ENCODE measurements at regions not wholly inside any gene's neighbourhood (a gene's known extent, or its start where the extent isn't known, plus 50 kb on each side); places are given as distances from the start of the nearest gene placed in this dataset.
"Not testable (repeated sequence)": the region's sequence is repeated elsewhere in the genome, so short reads cannot be mapped to it uniquely, and the experiment has no call there.

DNA sequence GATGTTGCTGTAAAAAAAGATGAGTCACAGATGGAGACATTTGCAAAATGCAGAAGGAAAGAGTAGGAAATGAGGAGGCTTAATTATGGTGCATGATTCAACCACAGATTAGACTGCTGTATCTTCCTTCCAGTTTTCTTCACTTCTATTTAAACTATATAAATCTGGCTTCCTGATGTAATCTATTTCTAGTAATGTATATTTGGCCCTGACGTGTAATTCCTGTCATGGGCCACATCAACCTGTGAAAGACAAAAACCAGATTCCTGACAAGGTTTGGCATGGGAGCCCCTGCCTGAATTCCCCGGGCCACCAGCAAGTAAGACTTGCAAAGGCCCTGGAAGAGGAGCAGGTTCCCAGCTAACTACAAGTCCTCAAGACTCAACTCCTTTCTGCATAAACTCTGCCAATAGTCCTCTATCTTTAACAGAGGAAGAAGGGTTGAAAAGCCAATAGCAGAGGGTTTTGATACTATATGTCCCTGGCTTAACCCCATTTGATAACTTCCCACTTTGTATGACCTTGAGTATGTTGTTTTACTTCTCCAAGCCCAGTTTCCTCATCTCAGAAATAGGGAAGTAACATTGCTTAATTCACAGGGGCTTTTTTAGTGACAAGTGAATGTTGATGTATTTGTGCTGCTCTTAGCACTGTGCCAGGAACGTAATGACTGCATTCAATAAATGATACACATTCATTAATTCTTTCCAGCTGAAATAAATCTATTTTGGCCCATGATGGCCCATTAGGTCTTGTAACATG, 172.7 kb downstream of the SPRY2 start:
- DNase-seq = no peak

DNA sequence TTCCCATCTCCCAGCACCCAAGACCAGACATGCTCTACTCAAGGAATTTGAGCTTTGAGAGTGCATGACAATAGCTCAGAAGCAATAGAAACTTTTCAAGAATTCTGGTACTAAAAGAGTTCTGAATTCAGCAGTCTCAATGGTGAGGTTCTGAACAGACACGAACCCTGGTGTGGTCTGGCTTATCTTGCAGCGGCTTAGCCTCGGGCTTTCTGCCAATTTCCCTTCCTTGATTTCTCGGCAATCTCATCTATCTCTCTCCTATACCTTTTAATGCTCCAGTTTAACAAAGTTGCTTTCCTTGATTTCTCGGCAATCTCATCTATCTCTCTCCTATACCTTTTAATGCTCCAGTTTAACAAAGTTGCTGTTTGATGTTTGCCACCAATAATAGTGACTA, 174.6 kb downstream of the SPRY2 start:
- no peak for DNase-seq

DNA sequence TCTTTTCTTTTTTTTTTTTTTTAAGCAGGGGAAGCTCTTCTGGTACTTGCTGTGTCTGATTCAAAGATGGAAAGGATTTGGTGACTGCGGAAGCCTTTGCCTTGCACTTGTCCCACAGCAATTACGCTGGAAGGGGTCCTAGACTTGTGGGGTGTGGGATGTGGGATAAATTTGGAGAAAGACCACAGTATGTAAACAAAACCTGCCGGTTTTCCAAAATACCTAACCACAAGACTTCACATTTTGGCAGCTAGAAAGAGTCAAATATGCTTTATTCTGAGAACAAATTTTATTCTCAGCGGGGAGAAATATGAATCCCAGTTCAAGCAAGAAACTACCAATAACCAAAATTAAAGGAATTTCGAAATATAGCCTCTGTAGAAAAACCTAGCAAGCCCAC, 176.5 kb downstream of the SPRY2 start:
- DNase-seq = no peak

DNA sequence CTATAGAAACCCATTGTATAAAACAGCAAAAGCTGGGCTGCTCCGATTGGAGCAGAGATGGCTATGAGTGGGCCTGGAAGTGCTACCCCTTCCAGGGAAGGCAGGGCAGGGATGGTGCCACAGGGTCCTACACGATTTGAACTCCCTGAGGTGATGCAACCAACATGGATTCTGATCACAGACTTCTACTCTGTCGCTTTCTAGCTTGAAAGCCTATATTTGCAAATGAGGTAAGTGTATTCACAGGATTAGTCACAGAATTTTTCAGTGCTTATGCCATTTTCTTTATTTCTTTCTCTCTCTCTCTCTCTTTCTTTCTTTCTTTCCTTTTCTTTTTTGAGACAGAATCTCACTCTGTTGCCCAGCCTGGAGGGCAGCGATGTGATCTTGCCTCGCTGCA, 179.0 kb downstream of the SPRY2 start:
- DNase-seq = no peak

DNA sequence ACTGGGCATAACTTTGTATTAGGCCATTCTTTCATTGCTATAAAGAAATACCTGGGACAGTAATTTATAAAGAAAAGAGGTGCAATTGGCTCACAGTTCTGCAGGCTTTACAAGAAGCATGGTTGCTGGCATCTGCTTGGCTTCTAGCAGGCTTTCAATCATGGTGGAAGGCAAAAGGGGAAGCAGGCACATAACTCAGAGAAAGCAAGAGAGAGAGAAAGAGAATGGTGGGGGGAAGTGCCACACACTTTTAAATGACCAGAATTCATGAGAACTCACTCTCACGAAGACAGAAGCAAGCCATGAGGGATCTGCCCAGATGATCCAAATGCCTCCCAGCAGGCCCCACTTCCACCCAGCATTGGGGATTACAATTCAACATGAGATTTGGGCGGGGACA, 179.7 kb downstream of the SPRY2 start:
- no peak for DNase-seq

DNA sequence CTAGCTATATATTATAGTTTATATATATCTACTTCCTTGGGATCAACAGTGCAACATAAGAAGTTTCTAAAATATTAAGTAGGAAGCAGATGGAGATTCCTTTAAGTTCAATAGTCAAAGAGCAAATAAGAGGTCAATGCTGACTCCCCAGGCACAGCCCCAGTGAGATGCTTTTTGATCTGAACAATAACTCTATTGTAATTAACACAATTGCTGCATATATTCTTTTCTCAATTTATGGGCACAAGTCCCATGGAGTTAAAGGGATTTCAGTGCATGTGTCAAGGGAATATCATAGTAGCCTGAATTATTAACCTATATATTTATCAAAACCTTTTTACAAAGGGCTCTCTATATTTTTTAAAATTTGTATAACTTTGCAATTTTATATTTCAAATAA, 180.8 kb downstream of the SPRY2 start:
- no peak for DNase-seq

DNA sequence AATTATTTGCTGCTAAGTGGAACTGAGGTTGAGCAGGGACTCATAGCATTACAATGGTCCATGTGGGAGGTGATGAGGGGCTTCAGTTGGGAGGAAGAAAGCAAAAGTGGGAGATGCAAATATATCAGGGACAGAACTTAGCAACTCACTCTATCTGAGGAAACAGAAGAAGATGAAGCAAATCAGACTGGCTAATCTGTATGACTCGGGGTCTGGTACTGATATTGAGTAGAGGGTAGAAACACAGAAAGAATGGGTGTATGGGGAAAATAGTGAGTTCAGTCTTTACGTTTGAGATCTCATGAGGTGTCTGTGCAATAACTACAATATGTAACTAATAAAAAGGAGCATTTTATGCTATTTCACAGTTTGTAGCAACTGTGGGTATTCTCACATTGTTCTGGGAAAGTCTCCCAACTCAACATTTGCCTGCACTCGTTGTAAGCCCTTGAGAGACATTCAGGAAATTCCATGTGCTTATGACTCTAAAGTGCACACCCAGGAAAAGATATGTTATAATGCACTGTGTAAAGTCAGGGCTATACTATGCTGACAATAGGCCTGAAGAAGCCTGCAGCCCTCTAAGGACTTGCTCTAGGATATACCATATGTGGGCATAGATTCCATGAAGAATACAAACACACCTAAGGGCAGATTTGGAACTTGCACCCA, 183.5 kb downstream of the SPRY2 start:
- DNase-seq = no peak

DNA sequence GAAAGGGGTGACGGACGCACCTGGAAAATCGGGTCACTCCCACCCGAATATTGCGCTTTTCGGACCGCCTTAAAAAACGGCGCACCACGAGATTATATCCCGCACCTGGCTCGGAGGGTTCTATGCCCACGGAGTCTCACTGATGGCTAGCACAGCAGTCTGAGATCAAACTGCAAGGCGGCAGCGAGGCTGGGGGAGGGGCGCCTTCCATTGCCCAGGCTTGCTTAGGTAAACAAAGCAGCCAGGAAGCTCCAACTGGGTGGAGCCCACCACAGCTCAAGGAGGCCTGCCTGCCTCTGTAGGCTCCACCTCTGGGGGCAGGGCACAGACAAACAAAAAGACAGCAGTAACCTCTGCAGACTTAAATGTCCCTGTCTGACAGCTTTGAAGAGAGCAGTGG, 188.8 kb downstream of the SPRY2 start:
- not testable (repeated sequence) for DNase-seq

DNA sequence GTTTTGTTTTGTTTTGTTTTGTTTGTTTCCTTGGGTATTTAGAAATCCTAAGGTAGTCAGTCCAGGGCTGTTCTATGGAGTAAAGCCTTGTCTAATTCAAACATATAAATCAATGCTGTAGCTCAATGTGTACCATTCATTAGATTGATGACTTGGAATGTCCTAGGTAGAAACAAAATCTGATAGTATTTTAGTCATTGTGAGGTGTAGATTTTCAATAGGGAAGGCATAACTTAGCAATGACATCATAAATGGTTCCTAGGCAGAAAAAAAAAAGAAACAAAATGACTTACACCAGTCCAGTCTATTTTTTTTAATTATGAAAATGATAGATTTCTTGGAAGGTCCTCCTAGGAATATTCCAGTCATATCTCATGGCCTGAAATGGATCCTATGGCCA, 189.9 kb downstream of the SPRY2 start:
- no peak for DNase-seq

DNA sequence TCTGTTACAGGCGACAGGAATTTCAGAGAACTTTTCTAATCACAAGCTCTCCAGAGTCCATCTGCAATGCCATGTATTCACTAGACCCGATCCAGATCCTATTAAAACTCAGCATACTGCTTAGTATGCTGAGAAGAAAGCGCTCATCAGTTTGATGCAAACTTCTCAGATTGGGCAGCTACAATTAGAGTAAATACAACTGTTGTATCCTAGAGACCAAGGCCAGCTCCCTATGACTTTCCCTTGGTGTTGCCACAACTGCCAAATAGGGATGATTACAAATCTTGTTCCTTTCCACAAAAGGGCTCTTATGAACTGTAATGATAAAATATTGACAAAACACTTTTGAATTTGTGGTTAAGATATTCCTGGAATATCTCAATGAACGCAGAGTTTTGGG, 191.2 kb downstream of the SPRY2 start:
- DNase-seq = no peak

DNA sequence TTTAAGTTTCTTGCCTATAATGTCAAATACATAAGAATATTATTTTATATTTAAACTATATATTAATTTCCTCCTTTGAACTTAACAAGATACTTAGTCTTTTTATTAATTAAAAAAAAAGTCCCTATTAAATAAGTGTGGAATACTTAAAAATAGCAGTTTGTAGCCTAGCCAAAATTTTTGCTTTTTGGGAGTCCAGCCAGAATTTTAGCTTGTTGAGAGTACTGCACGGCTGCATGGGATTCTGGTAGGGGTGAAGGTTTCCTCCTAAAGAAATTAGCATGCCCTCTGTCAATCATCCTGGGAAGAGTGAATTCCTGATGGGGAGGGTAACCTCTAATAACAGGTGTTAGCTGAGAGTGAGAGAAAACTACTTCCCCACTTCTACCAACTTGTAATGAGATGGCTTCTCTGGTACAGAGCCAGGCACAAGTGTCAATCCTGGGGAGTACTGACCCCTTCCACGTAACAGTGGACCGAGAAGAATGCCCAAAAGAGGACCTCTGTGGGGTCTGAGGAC, 195.7 kb downstream of the SPRY2 start:
- DNase-seq = no peak

DNA sequence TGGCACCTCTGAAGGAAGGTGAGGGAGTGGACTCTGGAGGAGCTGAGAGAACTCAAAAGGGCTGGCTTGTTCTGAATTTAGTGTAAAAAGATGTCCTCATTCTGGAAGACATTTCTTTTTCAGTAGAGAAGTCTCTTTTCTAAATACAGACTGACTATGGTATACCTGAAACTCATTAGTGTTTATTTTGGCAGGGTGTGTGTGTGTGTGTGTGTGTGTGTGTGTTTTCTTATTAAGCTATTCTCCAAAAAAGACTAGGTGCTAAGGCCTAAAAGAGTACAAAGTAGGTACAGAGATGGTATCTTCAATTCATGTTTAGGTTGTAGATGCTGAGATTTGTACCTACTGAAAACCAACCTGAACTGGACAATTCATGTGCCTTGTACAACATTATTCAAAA, 196.4 kb downstream of the SPRY2 start:
- DNase-seq = no peak

DNA sequence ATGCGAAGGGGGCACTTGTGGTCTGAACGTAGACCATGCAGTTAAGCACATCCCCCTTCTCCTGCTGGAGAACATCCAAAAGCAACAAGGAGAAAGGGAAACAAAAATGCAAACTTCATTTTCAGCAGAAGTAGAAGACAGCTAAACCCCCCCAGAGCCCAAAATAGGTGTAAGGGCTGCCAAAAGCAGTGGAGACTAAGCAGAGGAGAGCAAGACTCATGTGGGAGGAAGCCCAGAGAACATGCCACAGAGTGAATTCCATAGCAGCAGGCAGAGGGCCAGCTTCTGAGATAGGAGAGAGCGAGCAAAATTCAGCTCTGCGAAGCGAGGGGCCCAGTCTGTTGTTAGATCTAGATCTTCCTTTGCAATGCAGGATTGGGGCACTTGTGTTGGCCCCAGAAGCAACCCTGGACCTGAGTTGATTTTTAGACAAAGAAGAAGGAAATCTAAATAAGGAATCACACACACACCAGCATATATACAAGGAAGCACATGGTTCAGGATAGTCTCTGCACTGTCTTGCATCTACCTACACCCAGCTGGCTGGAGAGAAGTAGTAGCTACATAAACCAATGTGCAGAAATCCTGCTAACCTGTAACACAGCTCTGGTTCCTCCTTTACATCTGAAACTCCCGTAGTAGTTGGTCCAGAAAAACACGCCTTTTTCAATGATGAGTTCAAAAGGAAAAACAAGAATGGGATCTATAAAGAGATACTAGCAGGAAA, 199.6 kb downstream of the SPRY2 start:
- DNase-seq = no peak

DNA sequence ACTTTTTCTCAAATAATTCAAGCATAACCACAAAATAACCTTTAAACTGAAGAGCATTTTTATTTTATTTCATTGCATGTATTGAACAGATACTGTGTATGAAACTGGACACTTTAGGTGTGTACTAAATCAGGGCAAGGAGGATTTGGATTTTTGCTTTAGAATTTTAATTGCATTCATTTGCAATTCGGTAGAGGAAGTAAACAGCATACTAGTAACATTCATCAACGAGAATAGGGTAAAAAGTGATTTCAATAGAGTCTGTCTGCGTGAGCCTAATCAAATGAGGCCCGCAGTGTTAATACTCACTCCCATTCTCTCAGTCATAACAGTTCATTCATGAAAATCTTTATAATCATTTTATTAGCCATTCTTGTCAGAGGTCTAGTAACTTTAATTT, 200.2 kb downstream of the SPRY2 start:
- no peak for DNase-seq

DNA sequence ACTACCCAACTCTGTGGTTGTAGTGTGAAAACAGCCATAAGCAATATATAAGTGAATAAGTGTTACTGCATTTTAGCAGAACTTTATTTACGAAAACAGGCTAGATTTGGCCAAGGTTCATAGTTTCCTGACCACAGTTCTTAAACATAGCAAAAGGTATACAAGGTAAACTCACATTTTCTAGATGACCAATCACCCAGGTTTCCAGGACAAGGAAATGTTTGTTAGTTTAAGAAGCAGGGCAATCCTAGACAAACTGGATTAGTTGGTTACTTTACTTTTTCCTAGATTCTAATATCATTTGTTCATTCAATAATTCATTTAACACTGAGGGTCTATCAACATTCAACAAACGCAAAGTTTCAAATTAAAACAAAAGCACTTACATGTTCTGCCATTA, 201.7 kb downstream of the SPRY2 start:
- DNase-seq = no peak

DNA sequence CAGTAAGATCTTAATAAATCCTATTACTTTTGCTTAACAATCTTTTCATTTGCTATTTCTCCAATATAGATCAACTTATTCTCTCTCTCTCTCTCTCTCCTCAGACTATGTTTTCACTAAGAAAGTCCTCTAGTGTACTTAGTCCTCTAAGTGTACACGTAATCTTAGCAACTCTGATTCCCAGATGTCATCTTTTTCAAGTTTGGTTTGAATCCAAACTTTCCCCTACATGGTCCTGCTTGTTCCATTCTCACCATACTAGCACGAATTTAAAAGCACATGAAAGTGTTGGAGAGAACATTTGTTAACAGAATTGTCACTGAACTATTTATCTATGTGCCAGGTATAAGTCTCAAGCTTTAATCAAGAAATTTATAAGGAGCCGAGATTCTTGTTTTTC, 202.9 kb downstream of the SPRY2 start:
- DNase-seq = no peak

DNA sequence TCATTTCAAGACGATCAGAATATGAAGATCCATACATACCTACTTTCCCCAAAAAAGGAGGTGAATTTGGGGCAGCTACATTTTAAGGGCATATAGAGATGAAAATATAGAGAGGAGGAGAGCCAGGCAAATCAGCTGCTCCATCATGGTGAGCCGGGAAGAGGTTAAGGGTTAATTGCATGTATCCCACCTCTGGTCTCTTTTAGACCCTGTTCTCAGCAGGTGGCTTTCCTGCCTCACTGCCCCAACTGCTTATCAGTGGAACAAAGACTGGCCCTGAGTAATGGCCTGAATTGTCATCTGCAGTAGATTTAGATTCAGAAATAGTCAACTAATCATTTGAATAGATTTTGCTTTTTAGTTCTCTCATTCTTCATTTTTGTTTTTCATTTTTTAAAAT, 206.6 kb downstream of the SPRY2 start:
- DNase-seq = no peak

DNA sequence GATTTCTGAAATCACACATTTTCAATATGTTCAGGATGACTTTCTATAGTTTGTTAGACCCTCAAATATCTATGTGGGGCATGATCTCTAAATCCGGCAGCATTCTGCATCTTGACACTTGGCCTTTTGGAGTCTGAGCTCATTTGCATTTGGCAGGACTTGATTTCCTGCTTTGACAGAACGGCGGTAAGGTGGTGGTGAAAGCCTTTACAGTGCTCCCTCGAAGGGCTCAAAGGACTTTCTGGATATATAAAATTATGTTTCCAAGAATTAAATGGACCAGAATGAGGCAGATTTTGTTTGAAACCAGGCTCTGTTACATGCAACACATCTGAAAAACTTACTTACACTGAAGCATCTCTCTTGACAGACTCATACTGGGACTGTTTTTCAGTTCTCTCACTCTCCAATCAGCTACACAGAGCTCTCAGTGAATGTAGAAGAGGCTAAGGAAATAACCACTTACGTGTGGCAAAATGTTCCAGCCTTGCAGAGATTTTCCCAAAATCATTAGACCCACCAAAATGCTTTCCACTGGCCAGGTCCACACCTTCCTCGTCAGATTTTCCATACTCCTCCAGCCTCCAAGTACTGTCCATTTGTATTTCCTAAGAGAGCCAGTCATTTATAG, 207.2 kb downstream of the SPRY2 start:
- no peak for DNase-seq

DNA sequence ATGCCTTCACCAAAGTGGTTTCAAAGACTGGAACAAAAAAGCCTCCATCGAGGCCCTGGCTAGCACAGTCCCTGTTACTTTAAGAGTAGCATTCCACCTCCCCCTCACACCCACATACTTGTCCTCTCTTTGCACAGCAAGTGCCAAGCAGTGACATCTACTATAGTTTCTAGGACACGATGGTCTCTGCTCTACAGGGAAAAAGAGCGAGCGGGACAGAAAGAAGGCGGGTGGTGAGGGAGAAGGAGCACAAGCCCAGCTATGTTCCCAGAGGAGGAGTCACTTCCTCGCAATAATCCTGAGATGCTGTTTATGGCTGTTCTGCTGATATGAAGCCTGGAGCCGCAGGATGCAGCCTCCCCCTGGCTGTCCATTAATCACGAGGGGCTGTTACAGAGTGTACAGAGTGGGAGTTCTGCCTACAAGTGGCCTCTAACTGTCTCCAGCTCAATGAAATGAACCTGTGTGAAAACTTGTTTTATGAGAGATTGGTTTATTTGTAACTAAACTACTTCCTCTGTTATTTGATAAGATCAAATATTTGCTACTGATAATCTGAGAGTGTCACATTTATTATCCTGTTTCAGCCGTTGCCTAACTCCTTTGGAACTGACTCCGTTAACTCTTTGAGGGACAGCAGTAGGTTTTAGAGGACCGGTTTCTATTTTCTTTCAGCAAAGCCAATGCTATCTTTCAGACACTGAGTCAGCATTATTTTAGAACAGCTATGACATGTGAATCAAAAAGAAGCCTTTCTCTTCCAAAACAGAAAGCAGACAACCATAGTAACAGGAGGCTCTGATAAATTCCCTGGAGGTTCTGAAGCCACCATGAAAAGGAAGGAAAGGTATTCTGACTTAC, 208.0 kb downstream of the SPRY2 start:
- DNase-seq = no peak

DNA sequence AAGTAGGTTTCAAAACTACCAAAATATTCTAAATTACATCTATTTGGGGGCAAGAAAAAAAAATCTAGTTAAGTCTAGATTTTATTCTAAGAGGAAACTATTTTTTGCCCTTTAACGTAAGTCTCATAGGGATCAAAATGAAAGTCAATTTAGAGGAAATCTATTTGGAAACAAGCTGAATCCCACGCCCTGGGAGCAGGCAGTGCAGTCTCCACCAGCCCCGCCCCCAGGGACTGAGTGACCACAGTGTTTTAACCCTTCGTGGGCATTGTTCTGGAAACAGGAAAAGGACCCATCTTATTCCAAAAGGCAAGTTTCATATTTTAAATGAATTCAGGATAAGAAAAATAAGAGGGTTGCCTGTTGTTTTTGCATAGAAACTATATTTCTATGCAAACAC, 209.7 kb downstream of the SPRY2 start:
- DNase-seq = no peak

DNA sequence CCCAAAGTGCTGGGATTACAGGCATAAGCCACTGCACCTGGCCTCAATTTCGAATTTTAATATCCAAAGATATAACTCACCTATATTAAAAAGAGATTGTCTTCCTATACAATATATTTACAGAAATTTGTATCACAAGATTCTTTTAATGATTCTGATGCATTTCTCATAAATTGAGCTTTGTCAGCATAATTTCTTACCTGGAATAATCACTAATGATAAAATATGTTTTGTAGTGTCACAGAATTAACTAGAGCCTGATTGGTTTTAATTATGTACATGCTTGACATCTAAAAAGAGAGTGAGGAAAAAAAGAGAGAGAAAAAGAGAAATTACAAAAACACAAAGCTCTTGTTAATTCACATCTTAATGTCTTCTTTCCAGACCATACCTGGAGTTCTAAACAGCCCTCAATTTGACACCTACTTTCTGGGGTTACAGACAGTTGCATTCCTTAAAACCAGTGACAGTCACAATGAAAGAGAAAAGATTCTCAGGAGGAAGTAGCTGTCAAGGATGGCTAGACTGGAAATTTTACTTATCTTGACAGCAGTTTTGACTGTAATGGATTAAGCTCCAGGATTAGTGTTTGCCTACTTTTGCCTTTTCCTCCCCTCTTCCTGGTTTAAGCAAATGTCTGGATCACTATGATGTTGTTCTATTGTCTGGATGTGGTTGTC, 214.4 kb downstream of the SPRY2 start:
- DNase-seq = no peak

DNA sequence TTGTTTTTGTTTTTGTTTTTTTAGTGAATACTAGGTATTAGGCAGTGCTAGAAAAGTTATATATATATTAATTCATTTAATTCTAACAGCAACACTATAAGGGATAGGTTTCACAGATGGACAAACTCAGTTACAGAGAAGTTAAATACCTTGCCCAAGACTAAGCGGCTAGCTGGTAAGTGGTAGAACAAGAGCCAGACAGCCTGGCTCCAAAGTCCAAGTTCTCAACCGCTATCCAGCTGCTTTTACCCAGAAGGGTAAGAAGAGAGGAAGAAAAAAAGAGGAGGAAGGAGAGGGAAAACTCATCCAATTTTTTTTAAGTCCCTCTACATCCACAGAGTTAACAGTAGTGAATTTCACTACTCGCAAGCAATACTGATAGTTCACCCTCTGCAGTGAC, 217.0 kb downstream of the SPRY2 start:
- DNase-seq = no peak

All from stimulated activated CD4-positive, alpha-beta T cell treated with anti-CD3 and anti-CD28 coated beads, Interleukin-2, amount 100 ng/mL, for 24 hours (primary cell).